PC-3 (cell line): ENCODE measurements at regions not wholly inside any gene's neighbourhood (a gene's known extent, or its start where the extent isn't known, plus 50 kb on each side); places are given as distances from the start of the nearest gene placed in this dataset.

ENCODE experiments used
- CTCF ChIP-seq: fragments of 300-600 bp; sonication (generic); conservative IDR thresholded peaks from 2 replicates; pipeline ENCODE4 v1.5.1; 2017; ENCODE audit warnings: antibody characterized with exemption, low read depth, mild to moderate bottlenecking, low read length
- EZH2phosphoT487 ChIP-seq: fragments of 300-600 bp; sonication (generic); IDR thresholded peaks from 2 replicates; pipeline ENCODE4 v1.6.1; 2018; ENCODE audit warnings: mild to moderate bottlenecking, antibody characterized with exemption, low read length, borderline replicate concordance

GRCh38 chr11:110524238-110524637 lies 94.5 kb downstream of the FDX1 start:
- TF ChIP-seq CTCF (no peak), EZH2phosphoT487 (no peak)
